HepG2 (cell line): ENCODE measurements at regions not wholly inside any gene's neighbourhood (a gene's known extent, or its start where the extent isn't known, plus 50 kb on each side); places are given as distances from the start of the nearest gene placed in this dataset.
"Not testable (repeated sequence)": the region's sequence is repeated elsewhere in the genome, so short reads cannot be mapped to it uniquely, and the experiment has no call there.

Experiments
- ATAC-seq: fragments of 200-7000 bp; cut with Tn5 transposase; 3 replicates; pipeline ENCODE4 v1.9.1; 2020; ENCODE audit warnings: mild to moderate bottlenecking, moderate library complexity
- BruUV-seq: library from RNA; stranded (reverse); fragments of 400-500 nt; replicated peaks from 2 replicates; lab custom pipeline; 2021; lab: Mats Ljungman, UMichigan
- CTCF ChIA-PET: fragments of 300-600 bp; formaldehyde crosslinking; extraction: SDS; loops from one replicate; lab custom pipeline; 2021; ENCODE audit warnings: low total read pairs, inconsistent platforms, low intra/inter-chr PET ratio; lab: Yijun Ruan, JAX
- POLR2A ChIA-PET: fragments of 350-600 bp; sonication (Branson Sonifier 250); formaldehyde crosslinking; loops from one replicate; lab custom pipeline; 2020; ENCODE audit warnings: antibody characterized with exemption, inconsistent platforms; lab: Yijun Ruan, JAX
- DNase-seq: peaks from one replicate; pipeline ENCODE4 v3.0.0-alpha.2; 2015; ENCODE audit warnings: low spot score
- FAIRE-seq: peaks from 3 replicates; lab custom pipeline; 2011; peaks lifted over from hg19 to GRCh38; lab: Jason Lieb, UNC
- H2AFZ ChIP-seq: one replicate; pipeline ENCODE4 v1.6.1; 2011; ENCODE audit warnings: low read length, inconsistent platforms
- H3K27ac ChIP-seq: fragments of 300-600 bp; 3 replicates; pipeline ENCODE4 v1.8.0; 2011; ENCODE audit warnings: mixed run types, mild to moderate bottlenecking, mixed read lengths, low read length, inconsistent platforms; ENCODE audit not compliant: insufficient read depth; ENCODE audit errors: extremely low read length
- H3K27me3 ChIP-seq, 2 experiments: fragments of 200-600 bp in 1 of 2; 2 replicates in 1 of 2; 3 replicates in 1 of 2; pipeline versions ENCODE4 v1.6.0 to v1.8.0; 2011; ENCODE audit warnings: low read length in 2 of 2, mild to moderate bottlenecking in 2 of 2, moderate library complexity in 2 of 2, inconsistent platforms in 1 of 2; ENCODE audit not compliant: insufficient read depth in 2 of 2, control insufficient read depth in 1 of 2
- H3K36me3 ChIP-seq, 2 experiments: fragments of 200-600 bp in 1 of 2; replicated peaks in 1 of 2; 2 replicates in 1 of 2; 3 replicates in 1 of 2; pipeline versions ENCODE4 v1.5.1 to v1.8.0; 2011; ENCODE audit warnings: low read length in 2 of 2, inconsistent platforms in 1 of 2; ENCODE audit not compliant: insufficient read depth in 2 of 2, control insufficient read depth in 1 of 2
- H3K4me1 ChIP-seq: 2 replicates; pipeline ENCODE4 v1.5.1; 2012; ENCODE audit warnings: low read length, inconsistent platforms; ENCODE audit not compliant: insufficient read depth
- H3K4me2 ChIP-seq: 2 replicates; pipeline ENCODE4 v1.6.0; 2011; ENCODE audit warnings: low read depth, low read length, inconsistent platforms
- H3K4me3 ChIP-seq, 3 experiments: fragments of 200-600 bp in 1 of 3; sonication (generic), shearing (Covaris generic) in 1 of 3; replicated peaks in 1 of 3; 2 replicates each; pipeline ENCODE4 v1.5.1; 2011 to 2016; ENCODE audit warnings: low read length in 3 of 3, inconsistent platforms in 2 of 3, low read depth in 2 of 3, mild to moderate bottlenecking in 2 of 3, control low read depth in 1 of 3, mixed read lengths in 1 of 3; ENCODE audit not compliant: insufficient read depth in 1 of 3
- H3K79me2 ChIP-seq: one replicate; pipeline ENCODE4 v1.6.1; 2011; ENCODE audit warnings: low read length, inconsistent platforms; ENCODE audit not compliant: insufficient read depth
- H3K9ac ChIP-seq: 2 replicates; pipeline ENCODE4 v1.6.0; 2011; ENCODE audit warnings: mild to moderate bottlenecking, low read depth, low read length, inconsistent platforms; ENCODE audit not compliant: insufficient read depth
- H3K9me3 ChIP-seq: 2 replicates; pipeline ENCODE4 v1.5.1; 2012; ENCODE audit warnings: mild to moderate bottlenecking, low read length
- H4K20me1 ChIP-seq: 2 replicates; pipeline ENCODE4 v1.6.0; 2011; ENCODE audit warnings: inconsistent platforms, mild to moderate bottlenecking, low read length, moderate library complexity; ENCODE audit not compliant: insufficient read depth
- KAT7 ChIP-seq: IDR thresholded peaks from 2 replicates; pipeline ENCODE4 v1.6.1; 2018; ENCODE audit warnings: borderline replicate concordance, missing compliant biosample characterization
- RFX3 ChIP-seq: IDR thresholded peaks from 2 replicates; pipeline ENCODE4 v1.6.1; 2016; ENCODE audit warnings: missing biosample characterization, missing genetic modification reagents
- SUZ12 ChIP-seq: fragments of 150-350 bp; IDR thresholded peaks from 2 replicates; pipeline ENCODE4 v1.6.1; 2014; ENCODE audit warnings: low read depth, low read length
- U2AF1 ChIP-seq: fragments of 200-400 bp; formaldehyde crosslinking; optimal IDR thresholded peaks from 2 replicates; pipeline ENCODE3; 2017; ENCODE audit warnings: mild to moderate bottlenecking, low read depth, low read length
- ZNF136 ChIP-seq: sonication (generic); formaldehyde crosslinking; IDR thresholded peaks from 2 replicates; pipeline ENCODE4 v1.8.1; 2022; ENCODE audit warnings: low read depth, mild to moderate bottlenecking, moderate library complexity, missing genetic modification reagents
- ZNF501 ChIP-seq: sonication (generic); formaldehyde crosslinking; IDR thresholded peaks from 2 replicates; pipeline ENCODE4 v1.5.1; 2020; ENCODE audit warnings: mild to moderate bottlenecking, moderate library complexity, missing genetic modification reagents
- ZNF703 ChIP-seq: sonication (generic); formaldehyde crosslinking; IDR thresholded peaks from 2 replicates; pipeline ENCODE4 v1.5.1; 2020; ENCODE audit warnings: missing genetic modification reagents, mild to moderate bottlenecking, moderate library complexity, borderline replicate concordance
- WGBS: methylation state at CpG from one replicate; pipeline ENCODE4 v1.1.6; 2017; ENCODE audit warnings: low lambda C conversion rate; 5-methylcytosine and 5-hydroxymethylcytosine counted together
- in situ Hi-C: cut with HindIII; loops from 2 replicates; pipeline ENCODE4 v1.10.0; 2017; ENCODE audit warnings: low pct_unique_long_range_greater_than_20kb; ENCODE audit not compliant: extremely low pct_ligation_motif_present
- intact Hi-C: fragments of 100-400 bp; cut with micrococcal nuclease; formaldehyde crosslinking; loops from one replicate; pipeline ENCODE4 v1.10.0; 2022; ENCODE audit not compliant: unreplicated experiment
- TF ChIP-seq, protein P1 (sequence below): sonication (generic); formaldehyde crosslinking; IDR thresholded peaks from 2 replicates; pipeline ENCODE4 v1.5.0; 2020; ENCODE audit warnings: missing genetic modification reagents

DNA sequence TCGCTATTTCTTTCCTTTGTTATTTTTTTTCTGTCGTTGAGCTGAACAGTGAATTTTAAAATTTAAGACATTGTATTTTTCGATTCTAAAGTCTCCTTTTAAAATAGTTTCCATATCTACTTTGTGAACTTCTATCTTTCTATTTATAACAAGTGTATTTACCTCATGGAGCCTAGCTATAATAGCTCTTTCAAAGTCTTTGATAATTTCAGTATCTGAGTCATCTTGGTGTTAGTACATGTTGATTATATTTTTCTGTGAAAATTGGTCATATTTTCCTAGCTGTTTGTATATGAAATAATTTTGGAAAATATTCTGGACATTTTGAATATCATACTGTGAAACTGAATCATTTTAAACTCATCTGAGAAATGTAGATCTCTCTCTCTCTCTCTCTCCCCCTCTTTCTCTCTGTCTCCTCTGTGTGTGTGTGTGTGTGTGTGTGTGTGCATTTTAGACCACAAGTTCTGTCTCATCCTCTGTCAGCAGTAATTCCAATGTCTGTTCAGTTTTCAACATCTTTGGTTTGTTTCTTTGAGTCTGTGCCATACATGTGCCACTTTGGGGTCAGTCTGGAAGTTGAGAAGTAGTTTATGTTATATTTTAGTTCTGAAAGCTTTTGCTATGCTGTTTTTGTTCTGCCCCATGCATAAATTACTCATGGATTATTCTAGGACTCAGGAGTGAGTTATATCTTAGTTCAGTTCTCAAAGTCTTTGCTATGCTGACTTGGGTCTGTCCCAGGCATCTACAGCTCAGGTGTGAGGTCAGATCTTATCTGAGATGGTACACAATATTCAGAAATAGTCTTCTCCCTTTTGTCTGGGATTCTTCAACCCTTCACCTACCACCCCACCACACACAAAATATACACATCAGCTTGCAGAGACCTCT is 366.4 kb upstream of the CASK start:
- Histone ChIP-seq H3K4me1 (no peaks in the 10 kb centered on the region), H4K20me1 (no peaks in the 10 kb centered on the region), H3K36me3 (no peaks in the 10 kb centered on the region)
- POLR2A ChIA-PET, result no interaction called here
- TF ChIP-seq KAT7 (CRISPR knock-in tag), result no peak
- no peak for TF ChIP-seq ZNF501 (CRISPR knock-in tag)
- TF ChIP-seq, protein P1, sequence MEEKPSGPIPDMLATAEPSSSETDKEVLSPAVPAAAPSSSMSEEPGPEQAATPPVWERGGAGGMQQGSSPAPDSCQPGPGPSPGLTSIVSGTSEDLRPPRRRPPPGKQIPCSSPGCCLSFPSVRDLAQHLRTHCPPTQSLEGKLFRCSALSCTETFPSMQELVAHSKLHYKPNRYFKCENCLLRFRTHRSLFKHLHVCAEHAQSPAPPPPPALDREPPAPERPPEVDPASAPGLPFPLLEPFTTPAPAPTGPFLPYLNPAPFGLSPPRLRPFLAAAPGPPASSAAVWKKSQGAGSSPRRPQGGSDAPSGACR (CRISPR knock-in tag), result no peak
- no peak for TF ChIP-seq ZNF136 (CRISPR knock-in tag)
- TF ChIP-seq U2AF1, result no peak
- no peak for TF ChIP-seq ZNF703 (CRISPR knock-in tag)
- no peak for TF ChIP-seq RFX3
- no peak for TF ChIP-seq SUZ12
- TF ChIP-seq, all 625 proteins: peak for 0
- BruUV-seq, result no TSS peak
- H3K79me2 ChIP-seq, result no peaks in the 10 kb centered on the region
- CTCF ChIA-PET, result no interaction called here
- no peaks in the 10 kb centered on the region for H3K9me3 ChIP-seq
- in situ Hi-C loops, result no loop called here
- 24% methylated on average over 3 of the region's 3 CpGs for WGBS
- H3K27me3 ChIP-seq, result no peaks in the 10 kb centered on the region
- intact Hi-C loops, result no loop called here
- H2AFZ ChIP-seq, result no peak overlapping the region
- H3K4me3 ChIP-seq, result no peak overlapping the region
- H3K9ac ChIP-seq, result no peak overlapping the region
- no peak overlapping the region for H3K27ac ChIP-seq
- no peak for DNase-seq
- no peak for ATAC-seq
- H3K4me2 ChIP-seq, result no peak overlapping the region
- FAIRE-seq, result no peak

DNA sequence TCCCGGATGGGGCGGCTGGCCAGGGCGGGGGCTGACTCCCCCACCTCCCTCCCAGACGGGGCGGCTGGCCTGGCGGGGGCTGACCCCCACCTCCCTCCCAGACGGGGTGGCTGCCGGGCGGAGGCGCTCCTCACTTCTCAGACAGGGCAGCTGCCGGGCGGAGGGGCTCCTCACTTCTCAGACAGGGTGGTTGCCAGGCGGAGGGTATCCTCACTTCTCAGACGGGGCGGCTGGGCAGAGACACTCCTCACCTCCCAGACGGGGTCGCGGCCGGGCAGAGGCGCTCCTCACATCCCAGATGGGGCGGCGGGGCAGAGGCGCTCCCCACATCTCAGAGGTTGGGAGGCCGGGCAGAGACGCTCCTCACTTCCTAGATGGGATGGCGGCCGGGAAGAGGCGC is 362.3 kb upstream of the CASK start:
- H3K36me3 ChIP-seq, H3K4me2 ChIP-seq, H4K20me1 ChIP-seq, DNase-seq, H3K4me3 ChIP-seq, H3K27me3 ChIP-seq, intact Hi-C loops, H3K9ac ChIP-seq, H3K27ac ChIP-seq, H3K4me1 ChIP-seq, BruUV-seq, CTCF ChIA-PET, H3K79me2 ChIP-seq, ATAC-seq, H3K9me3 ChIP-seq, FAIRE-seq, in situ Hi-C loops, H2AFZ ChIP-seq, POLR2A ChIA-PET: not testable (repeated sequence)
- no CpG with 5 or more reads among the region's 28 CpGs for WGBS
